ENCODE measurements at regions not wholly inside any gene's neighbourhood (a gene's known extent, or its start where the extent isn't known, plus 50 kb on each side); places are given as distances from the start of the nearest gene placed in this dataset.
"Not testable (repeated sequence)": the region's sequence is repeated elsewhere in the genome, so short reads cannot be mapped to it uniquely, and the experiment has no call there.

DNA sequence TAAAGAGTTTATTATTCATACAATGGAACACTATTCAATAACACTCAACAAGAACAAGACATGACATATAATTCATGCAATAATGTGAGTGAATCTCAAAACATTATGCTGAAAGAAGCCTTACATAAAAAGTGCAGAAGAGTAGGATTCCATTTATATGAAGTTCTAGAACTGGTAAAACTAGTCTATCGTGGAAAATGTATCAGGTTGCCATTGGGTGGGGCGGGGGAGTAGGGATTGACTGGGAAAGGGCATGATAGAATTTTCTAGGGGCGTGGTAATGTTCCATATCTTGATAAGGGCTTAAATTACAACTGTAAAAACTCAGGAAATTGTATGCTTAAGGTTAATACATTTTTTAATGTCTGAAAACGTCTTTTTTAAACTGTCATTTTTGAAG is 247.9 kb downstream of the SATB1 start:
- Histone ChIP-seq H3K4me3 (no peak overlapping the region), H3K27me3 (no peaks in the 10 kb centered on the region), H3K36me3 (no peaks in the 10 kb centered on the region), H3K27ac (no peak overlapping the region), H3K9me3 (no peaks in the 10 kb centered on the region), H3K4me1 (ENCODE audit: insufficient read depth) (no peaks in the 10 kb centered on the region)
- no peak for DNase-seq
- TF ChIP-seq, protein P1, sequence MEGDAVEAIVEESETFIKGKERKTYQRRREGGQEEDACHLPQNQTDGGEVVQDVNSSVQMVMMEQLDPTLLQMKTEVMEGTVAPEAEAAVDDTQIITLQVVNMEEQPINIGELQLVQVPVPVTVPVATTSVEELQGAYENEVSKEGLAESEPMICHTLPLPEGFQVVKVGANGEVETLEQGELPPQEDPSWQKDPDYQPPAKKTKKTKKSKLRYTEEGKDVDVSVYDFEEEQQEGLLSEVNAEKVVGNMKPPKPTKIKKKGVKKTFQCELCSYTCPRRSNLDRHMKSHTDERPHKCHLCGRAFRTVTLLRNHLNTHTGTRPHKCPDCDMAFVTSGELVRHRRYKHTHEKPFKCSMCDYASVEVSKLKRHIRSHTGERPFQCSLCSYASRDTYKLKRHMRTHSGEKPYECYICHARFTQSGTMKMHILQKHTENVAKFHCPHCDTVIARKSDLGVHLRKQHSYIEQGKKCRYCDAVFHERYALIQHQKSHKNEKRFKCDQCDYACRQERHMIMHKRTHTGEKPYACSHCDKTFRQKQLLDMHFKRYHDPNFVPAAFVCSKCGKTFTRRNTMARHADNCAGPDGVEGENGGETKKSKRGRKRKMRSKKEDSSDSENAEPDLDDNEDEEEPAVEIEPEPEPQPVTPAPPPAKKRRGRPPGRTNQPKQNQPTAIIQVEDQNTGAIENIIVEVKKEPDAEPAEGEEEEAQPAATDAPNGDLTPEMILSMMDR (IDR thresholded peaks at IDR 0.05) = no peak
- TF ChIP-seq POLR2A (IDR thresholded peaks at IDR 0.05) (no peak), EP300 (IDR thresholded peaks at IDR 0.05) (no peak)
- intact Hi-C loops (cut with DNase I) = no loop called here
- 76 to 91% (median 83%) methylated on average over 4 of the region's 4 CpGs for WGBS, 3 donors

DNA sequence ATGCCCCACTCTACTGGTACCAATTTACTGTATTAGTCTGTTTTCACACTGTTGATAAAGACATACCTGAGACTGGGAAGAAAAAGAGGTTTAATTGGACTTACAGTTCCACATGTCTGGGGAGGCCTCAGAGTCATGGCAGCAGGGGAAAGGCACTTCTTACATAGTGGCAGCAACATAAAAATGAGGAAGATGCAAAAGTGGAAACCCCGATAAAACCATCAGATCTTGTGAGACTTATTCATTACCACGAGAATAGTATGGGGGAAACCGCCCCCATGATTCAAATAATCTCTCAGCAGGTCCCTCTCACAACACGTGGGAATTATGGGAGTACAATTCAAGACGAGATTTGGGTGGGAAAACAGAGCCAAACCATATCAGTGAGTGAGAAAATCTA is 251.2 kb downstream of the SATB1 start:
- H3K27ac ChIP-seq; H3K4me1 ChIP-seq (ENCODE audit: insufficient read depth); H3K36me3 ChIP-seq; DNase-seq; H3K4me3 ChIP-seq; H3K9me3 ChIP-seq; H3K27me3 ChIP-seq; intact Hi-C loops (cut with DNase I): not testable (repeated sequence)
- WGBS, 3 donors = 81 to 86% (median 83%) methylated on average over 5 of the region's 5 CpGs

DNA sequence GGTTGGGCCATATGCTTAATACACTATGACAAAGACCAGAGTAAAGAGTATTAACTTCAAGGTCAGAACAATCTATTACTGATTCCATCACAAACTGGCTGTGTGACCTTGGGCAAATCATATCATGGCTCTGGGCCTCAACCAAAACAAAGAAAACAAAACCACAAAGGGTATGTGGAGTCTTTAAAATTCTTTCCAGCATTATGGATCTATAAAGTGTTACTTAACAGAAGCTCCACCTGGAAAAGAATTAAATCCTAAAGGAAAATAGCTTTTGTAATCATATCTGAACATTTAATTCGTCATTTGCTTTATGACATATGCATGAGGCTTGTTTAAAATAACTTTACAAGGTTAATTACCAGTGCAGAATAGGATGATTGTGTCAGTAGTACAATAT is 265.5 kb downstream of the SATB1 start:
- DNase-seq = no peak
- TF ChIP-seq, protein P1 (IDR thresholded peaks at IDR 0.05) = no peak
- TF ChIP-seq POLR2A (IDR thresholded peaks at IDR 0.05) (no peak), EP300 (IDR thresholded peaks at IDR 0.05) (no peak)
- 93 to 100% (median 98%) methylated on average over 1 of the region's 1 CpG for WGBS, 3 donors
- Histone ChIP-seq H3K27me3 (no peaks in the 10 kb centered on the region), H3K27ac (no peak overlapping the region), H3K4me3 (no peak overlapping the region), H3K4me1 (ENCODE audit: insufficient read depth) (peaks cover 2% of the 10 kb centered on the region), H3K36me3 (no peaks in the 10 kb centered on the region), H3K9me3 (no peaks in the 10 kb centered on the region)
- intact Hi-C loops (cut with DNase I) = no loop called here

DNA sequence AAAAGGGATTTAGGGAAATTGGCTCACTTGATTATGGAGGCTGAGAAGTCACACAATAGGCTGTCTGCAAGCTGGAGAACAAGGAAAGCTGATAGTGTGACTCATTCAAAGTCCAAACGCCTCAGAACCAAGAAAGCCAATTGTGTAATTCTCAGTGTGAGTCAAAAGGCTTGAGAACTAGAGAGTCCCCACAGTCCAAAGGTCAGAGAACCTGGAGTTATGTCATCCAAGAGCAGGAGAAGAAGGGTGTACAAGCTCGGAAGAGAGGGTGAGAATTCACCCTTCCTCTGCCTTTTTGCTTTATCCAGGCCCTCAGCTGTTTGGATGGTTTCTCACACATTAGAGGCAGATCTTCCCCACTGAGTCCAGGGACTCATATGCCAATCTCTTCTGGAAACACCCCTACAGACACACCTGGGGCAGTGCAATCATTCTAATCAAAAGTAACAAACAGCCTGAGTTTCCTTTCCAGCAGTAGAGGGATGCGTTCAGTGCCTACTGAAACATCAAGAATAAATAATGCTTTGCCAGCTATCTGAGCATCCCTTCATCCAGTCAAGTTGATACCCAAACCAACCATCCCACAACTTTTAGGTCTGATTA is 271.5 kb downstream of the SATB1 start:
- H3K27me3 ChIP-seq = no peaks in the 10 kb centered on the region
- intact Hi-C loops (cut with DNase I) = no loop called here
- no peak for DNase-seq
- no peaks in the 10 kb centered on the region for H3K4me1 ChIP-seq (ENCODE audit: insufficient read depth)
- no peak for TF ChIP-seq EP300 (IDR thresholded peaks at IDR 0.05)
- TF ChIP-seq, protein P1 (IDR thresholded peaks at IDR 0.05) = no peak
- no peak for TF ChIP-seq POLR2A (IDR thresholded peaks at IDR 0.05)
- no peak overlapping the region for H3K4me3 ChIP-seq
- H3K27ac ChIP-seq = no peak overlapping the region
- no peaks in the 10 kb centered on the region for H3K36me3 ChIP-seq
- 53 to 58% (median 58%) methylated on average over 3 of the region's 3 CpGs for WGBS, 3 donors
- H3K9me3 ChIP-seq = no peaks in the 10 kb centered on the region

DNA sequence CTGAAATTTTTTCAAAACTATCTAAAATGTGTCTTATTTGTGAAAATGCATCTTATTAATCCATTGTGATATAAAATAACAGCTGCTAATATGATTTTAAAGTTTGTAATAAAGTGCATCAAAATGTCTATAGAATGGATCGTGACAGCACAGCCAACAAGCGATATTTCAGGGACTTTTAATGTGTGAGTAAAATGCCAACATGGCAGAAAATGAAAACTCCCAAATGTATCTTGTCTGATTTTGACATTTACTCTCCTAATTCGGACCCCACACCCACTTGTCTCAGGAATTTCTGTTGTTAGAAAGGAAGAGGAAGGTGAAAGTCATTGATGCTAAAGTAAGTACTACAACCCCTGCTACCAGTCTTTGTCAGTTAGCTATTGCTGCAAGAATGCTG is 273.9 kb downstream of the SATB1 start:
- WGBS, 3 donors = 85 to 93% (median 91%) methylated on average over 3 of the region's 3 CpGs
- intact Hi-C loops (cut with DNase I) = no loop called here
- H3K4me1 ChIP-seq (ENCODE audit: insufficient read depth) = no peaks in the 10 kb centered on the region
- no peaks in the 10 kb centered on the region for H3K36me3 ChIP-seq
- no peaks in the 10 kb centered on the region for H3K27me3 ChIP-seq
- H3K9me3 ChIP-seq = no peaks in the 10 kb centered on the region
- TF ChIP-seq POLR2A (IDR thresholded peaks at IDR 0.05) = no peak
- TF ChIP-seq EP300 (IDR thresholded peaks at IDR 0.05) = no peak
- TF ChIP-seq, protein P1 (IDR thresholded peaks at IDR 0.05) = no peak
- DNase-seq = no peak
- H3K27ac ChIP-seq = no peak overlapping the region
- no peak overlapping the region for H3K4me3 ChIP-seq

Measured in ovary (tissue), 7 donors.